OCI-LY7 (cell line): ENCODE measurements at regions not wholly inside any gene's neighbourhood (a gene's known extent, or its start where the extent isn't known, plus 50 kb on each side); places are given as distances from the start of the nearest gene placed in this dataset.

Source experiments
- EZH2phosphoT487 ChIP-seq: fragments of 200-600 bp; sonication (generic); IDR thresholded peaks from 2 replicates; pipeline ENCODE4 v1.6.1; 2018; ENCODE audit warnings: low read depth, borderline replicate concordance, mild to moderate bottlenecking, mixed run types, antibody characterized with exemption, low read length, moderate library complexity, mixed read lengths
- TF ChIP-seq, protein P1 (sequence below): fragments of 200-600 bp; sonication (generic); conservative IDR thresholded peaks from 2 replicates; pipeline ENCODE4 v1.5.1; 2014; ENCODE audit warnings: mild to moderate bottlenecking, antibody characterized with exemption, low read length, moderate library complexity, mixed read lengths

DNA sequence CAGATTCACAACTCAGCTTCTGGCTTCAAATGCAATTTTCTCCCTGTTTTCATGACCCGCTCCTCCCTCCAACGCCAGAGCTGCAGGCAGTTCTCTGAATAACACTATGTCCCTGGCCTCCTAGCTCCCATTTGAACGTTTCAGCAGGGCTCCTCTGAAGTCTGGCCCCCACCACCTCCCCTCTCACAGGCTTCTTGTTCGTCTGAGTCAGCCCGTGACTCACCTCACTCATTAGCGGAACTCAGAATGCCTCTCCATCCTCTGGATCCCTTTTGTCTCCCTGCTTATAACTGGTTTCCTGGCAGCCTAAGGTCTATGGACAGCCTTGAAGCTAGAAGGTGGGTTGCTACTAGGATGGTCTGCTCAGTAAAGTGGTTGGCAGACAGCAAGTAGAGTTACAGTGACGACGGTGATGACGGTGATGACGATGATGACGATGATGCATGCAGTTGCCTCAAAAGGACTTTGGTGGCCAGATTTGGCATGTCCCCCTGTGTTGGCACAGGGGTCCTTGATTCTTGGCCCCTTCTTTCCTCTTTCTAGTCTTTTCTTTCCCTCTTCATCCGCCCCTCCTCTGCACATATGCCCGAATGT is 83.3 kb upstream of the MKLN1 start:
- TF ChIP-seq, protein P1, sequence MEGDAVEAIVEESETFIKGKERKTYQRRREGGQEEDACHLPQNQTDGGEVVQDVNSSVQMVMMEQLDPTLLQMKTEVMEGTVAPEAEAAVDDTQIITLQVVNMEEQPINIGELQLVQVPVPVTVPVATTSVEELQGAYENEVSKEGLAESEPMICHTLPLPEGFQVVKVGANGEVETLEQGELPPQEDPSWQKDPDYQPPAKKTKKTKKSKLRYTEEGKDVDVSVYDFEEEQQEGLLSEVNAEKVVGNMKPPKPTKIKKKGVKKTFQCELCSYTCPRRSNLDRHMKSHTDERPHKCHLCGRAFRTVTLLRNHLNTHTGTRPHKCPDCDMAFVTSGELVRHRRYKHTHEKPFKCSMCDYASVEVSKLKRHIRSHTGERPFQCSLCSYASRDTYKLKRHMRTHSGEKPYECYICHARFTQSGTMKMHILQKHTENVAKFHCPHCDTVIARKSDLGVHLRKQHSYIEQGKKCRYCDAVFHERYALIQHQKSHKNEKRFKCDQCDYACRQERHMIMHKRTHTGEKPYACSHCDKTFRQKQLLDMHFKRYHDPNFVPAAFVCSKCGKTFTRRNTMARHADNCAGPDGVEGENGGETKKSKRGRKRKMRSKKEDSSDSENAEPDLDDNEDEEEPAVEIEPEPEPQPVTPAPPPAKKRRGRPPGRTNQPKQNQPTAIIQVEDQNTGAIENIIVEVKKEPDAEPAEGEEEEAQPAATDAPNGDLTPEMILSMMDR, result no peak
- no peak for TF ChIP-seq EZH2phosphoT487
